Heart right ventricle (tissue), 16 donors: ENCODE measurements at regions not wholly inside any gene's neighbourhood (a gene's known extent, or its start where the extent isn't known, plus 50 kb on each side); places are given as distances from the start of the nearest gene placed in this dataset.
A peak's percentile ranks its signal among the peaks of the same experiment; 100 is the strongest.

Source experiments
- ATAC-seq, 8 donors: fragments of 200-7000 bp; cut with Tn5 transposase; one replicate each; pipeline ENCODE4 v1.9.1; 2020; ENCODE audit warnings: mild to moderate bottlenecking in 8 of 8, moderate library complexity in 8 of 8, moderate number of reproducible peaks in 1 of 8
- DNase-seq, 2 donors: peaks; one replicate each; pipeline ENCODE4 v3.0.0-alpha.2; 2020
- H3K27ac ChIP-seq, 10 donors: fragments of 200-600 bp; sonication (generic) in 2 of 10; one replicate each; pipeline versions ENCODE4 v1.5.0 to v1.8.0; 2020 to 2022; ENCODE audit warnings: mild to moderate bottlenecking in 3 of 10
- H3K27me3 ChIP-seq, 7 donors: fragments of 200-600 bp; one replicate each; pipeline ENCODE4 v1.8.0; 2021 to 2022; ENCODE audit warnings: mild to moderate bottlenecking in 2 of 7
- H3K36me3 ChIP-seq, 9 donors: fragments of 200-600 bp; sonication (generic) in 1 of 9; one replicate each; pipeline versions ENCODE4 v1.5.0 to v1.8.0; 2020 to 2022; ENCODE audit warnings: mild to moderate bottlenecking in 2 of 9
- H3K4me1 ChIP-seq, 9 donors: fragments of 200-600 bp; sonication (generic) in 1 of 9; one replicate each; pipeline versions ENCODE4 v1.5.0 to v1.8.0; 2020 to 2022; ENCODE audit warnings: mild to moderate bottlenecking in 4 of 9
- H3K4me3 ChIP-seq, 10 donors: fragments of 200-600 bp; sonication (generic) in 2 of 10; one replicate each; pipeline versions ENCODE4 v1.5.0 to v1.8.0; 2020 to 2022; ENCODE audit warnings: mild to moderate bottlenecking in 7 of 10, moderate library complexity in 2 of 10
- H3K9me3 ChIP-seq, 11 donors: fragments of 200-600 bp in 10 of 11; sonication (generic) in 2 of 11; one replicate each; pipeline versions ENCODE4 v1.5.0 to v1.8.0; 2013 to 2022; ENCODE audit warnings: mild to moderate bottlenecking in 2 of 11, control low read depth in 1 of 11, moderate library complexity in 1 of 11
- CTCF ChIP-seq, 9 donors: fragments of 200-600 bp; sonication (generic) in 2 of 9; IDR thresholded peaks; one replicate each; pipeline versions ENCODE4 v1.5.0 to v1.8.0; 2021 to 2022; ENCODE audit warnings: antibody characterized with exemption in 9 of 9, mild to moderate bottlenecking in 5 of 9, moderate library complexity in 1 of 9
- WGBS, 2 donors: extraction: QIAGEN DNeasy Blood & Tissue Kit; methylation state at CpG; one replicate each; pipeline ENCODE4 v1.1.7; 2013; ENCODE audit warnings: inconsistent platforms in 1 of 2; 5-methylcytosine and 5-hydroxymethylcytosine counted together
- intact Hi-C, 10 donors: fragments of 100-400 bp; cut with DNase I; formaldehyde crosslinking; loops; one replicate each; pipeline versions ENCODE4 v1.11.1 to v1.14.2; 2022
- donor health status: Arrhythmogenic right ventricular cardiomyopathy.
- donor health status: ischemic (EF 13 %, LVEDD 7.1; RV severe dilation, severe dysfunction).
- donor health status: healthy with polysubstance abuse.
- donor health status: DM: no; HTN: yes; CAD: no.
- donor health status: DM: no; HTN: no; CAD: no.
- donor health status: ischemic (EF 25% LVEDD 6.9; RV normal size, moderate dysfunction).
- donor health status: ischemic (EF 25% LVEDD 5.7; RV mildly dilated, moderate dysfunction).
- donor health status: healthy.
- donor health status: DM: yes; HTN: yes; CAD: no.
- donor health status: Ischemic cardiomyopathy.
- donor health status: ischemic (EF 35%, LVEDD 5.7; RV mildly dilated, moderate dysfunction).
- donor health status: nonischemic (EF 11% LVEDD 7.7; RV severe dilation, severe dysfunction).
- donor health status: DM: yes; HTN: yes; CAD: no.
- donor health status: PGD.
- donor health status: ischemic (EF 29% LVEDD 5.4; RV normal size, mild dysfunction).
- donor health status: nonischemic (EF 23%, LVEDD 6.1; RV moderate dilation, normal function).

- peaks cover 0 to 7% (median 0%) of the 10 kb centered on the region in 7 donors for H3K27me3 ChIP-seq
- DNase-seq (no peak), ATAC-seq (peak in 2 of 8 donors; percentile 27 to 44)
- no peak overlapping the region for H3K4me3 ChIP-seq
- H3K9me3 ChIP-seq: peaks cover 0 to 13% (median 0%) of the 10 kb centered on the region in 11 donors
- no peaks in the 10 kb centered on the region for H3K36me3 ChIP-seq
- intact Hi-C loops: no loop called here
- WGBS, 2 donors: 65 to 79% methylated on average over 19 of the region's 19 CpGs
- TF ChIP-seq CTCF (IDR thresholded peaks at IDR 0.05): no peak
- H3K4me1 ChIP-seq: no peaks in the 10 kb centered on the region
- H3K27ac ChIP-seq: no peak overlapping the region
Observed at GRCh38 chr5:3320317-3320875, 275.2 kb upstream of the IRX1 start.

DNA sequence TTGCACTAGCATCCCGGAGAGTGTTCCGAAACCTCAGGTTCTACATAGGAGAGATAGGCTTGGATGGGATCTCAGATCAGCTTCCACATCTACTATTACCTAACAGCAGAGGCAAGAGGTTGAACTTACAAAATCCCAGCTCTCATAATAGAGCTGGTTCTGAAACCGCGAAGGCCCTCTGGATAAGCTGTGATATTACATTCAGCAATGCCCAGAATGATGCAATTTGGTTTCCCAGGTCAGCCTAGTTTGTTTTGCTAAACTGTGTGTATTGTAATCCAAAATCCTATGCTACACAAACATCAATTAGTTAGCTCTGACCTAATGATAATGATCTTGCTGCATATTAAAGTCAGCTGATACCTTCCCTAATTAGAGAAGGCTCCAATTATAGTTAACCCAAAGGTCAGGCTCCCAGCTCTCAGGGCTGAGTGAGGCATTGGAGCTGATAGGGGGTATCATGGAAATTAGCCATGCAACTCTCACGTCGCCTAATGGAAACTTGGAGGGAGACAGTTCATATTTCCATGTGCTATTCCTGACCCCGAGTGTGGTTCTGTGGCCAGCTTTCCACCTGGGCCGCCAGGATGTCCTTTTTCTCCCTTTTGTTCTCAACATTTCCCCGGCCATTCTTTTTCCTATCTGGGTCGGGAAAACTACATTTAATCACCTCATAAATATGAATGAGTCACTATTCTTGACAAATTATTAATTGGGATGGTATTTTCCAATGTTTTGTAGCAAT lies 278.4 kb upstream of the IRX1 start:
- intact Hi-C loops: no loop called here
- 50 to 52% methylated on average over 10 of the region's 10 CpGs for WGBS, 2 donors
- DNase-seq (no peak), ATAC-seq (no peak)
- Histone ChIP-seq H3K4me3 (no peak overlapping the region), H3K4me1 (no peaks in the 10 kb centered on the region), H3K27ac (no peak overlapping the region), H3K9me3 (peaks cover 0 to 12% (median 0%) of the 10 kb centered on the region in 11 donors), H3K36me3 (no peaks in the 10 kb centered on the region), H3K27me3 (peaks cover 0 to 7% (median 0%) of the 10 kb centered on the region in 7 donors)
- no peak for TF ChIP-seq CTCF (IDR thresholded peaks at IDR 0.05)

DNA sequence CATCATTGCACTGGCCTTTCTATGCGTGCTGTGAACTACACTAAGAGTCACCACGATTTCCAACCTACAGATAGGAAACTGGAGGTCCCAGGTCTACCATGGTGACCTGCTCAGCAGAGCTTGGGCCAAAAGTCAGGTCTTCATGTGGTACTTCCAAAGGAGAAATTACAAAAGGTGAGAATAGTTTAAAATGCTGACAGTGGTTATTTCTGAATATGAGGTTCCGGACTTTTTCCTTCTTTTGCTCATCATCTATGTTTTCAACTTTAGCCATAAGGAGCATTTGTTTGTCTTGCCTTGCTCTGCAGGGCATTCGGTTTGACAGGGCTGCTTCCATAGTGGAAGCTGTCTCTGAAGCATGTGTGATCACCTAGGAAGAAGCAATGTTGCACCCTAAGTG lies 282.1 kb upstream of the IRX1 start:
- no peak overlapping the region for H3K4me3 ChIP-seq
- H3K27ac ChIP-seq: no peak overlapping the region
- no peaks in the 10 kb centered on the region for H3K4me1 ChIP-seq
- ATAC-seq: no peak
- WGBS, 2 donors: 83 to 93% methylated on average over 4 of the region's 4 CpGs
- peaks cover 0 to 21% (median 0%) of the 10 kb centered on the region in 11 donors for H3K9me3 ChIP-seq
- DNase-seq: no peak
- H3K36me3 ChIP-seq: no peaks in the 10 kb centered on the region
- peaks cover 0 to 3% (median 0%) of the 10 kb centered on the region in 7 donors for H3K27me3 ChIP-seq
- intact Hi-C loops: no loop called here
- no peak for TF ChIP-seq CTCF (IDR thresholded peaks at IDR 0.05)

- Histone ChIP-seq H3K27me3 (peaks cover 0 to 3% (median 0%) of the 10 kb centered on the region in 7 donors), H3K27ac (no peak overlapping the region), H3K4me3 (no peak overlapping the region), H3K36me3 (no peaks in the 10 kb centered on the region), H3K4me1 (no peaks in the 10 kb centered on the region), H3K9me3 (peaks cover 0 to 21% (median 0%) of the 10 kb centered on the region in 11 donors)
- DNase-seq: no peak
- WGBS, 2 donors: 69 to 79% methylated on average over 6 of the region's 6 CpGs
- ATAC-seq: no peak
- no peak for TF ChIP-seq CTCF (IDR thresholded peaks at IDR 0.05)
- intact Hi-C loops: no loop called here
Observed at GRCh38 chr5:3312299-3312698, 283.3 kb upstream of the IRX1 start.
